ENCODE measurements at regions not wholly inside any gene's neighbourhood (a gene's known extent, or its start where the extent isn't known, plus 50 kb on each side); places are given as distances from the start of the nearest gene placed in this dataset.

DNA sequence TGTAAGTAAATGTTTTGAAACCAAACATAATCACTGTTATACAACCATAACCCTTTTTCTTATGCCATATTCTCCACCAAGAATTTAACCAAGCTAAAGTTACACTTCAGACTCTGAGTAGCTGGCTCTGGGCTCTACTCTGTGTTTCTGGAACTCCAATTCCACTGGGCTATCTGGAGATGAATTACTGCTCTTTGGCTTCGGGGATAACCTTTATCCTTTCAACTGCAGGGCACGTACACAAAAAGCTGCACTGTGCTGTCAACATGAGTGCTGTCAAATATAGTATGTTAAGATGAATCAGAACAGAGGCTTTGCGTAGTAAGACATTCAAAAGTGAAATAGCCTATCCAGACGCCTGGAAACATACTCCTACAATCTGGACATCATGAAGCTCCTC, 500.6 kb downstream of the LTN1 start:
- Histone ChIP-seq H3K4me3 (no peak overlapping the region), H3K4me1 (ENCODE audit: insufficient read depth) (no peaks in the 10 kb centered on the region), H3K79me2 (replicated peaks; ENCODE audit: insufficient read depth) (no peaks in the 10 kb centered on the region), H3K27me3 (ENCODE audit: insufficient read depth) (no peaks in the 10 kb centered on the region), H2AFZ (no peak overlapping the region), H3K36me3 (ENCODE audit: insufficient read depth) (no peaks in the 10 kb centered on the region), H3K4me2 (no peak overlapping the region), H4K20me1 (replicated peaks; ENCODE audit: insufficient read depth) (no peaks in the 10 kb centered on the region), H3K27ac (ENCODE audit: low read depth) (no peak overlapping the region), H3K9me2 (ENCODE audit: insufficient read depth) (no peaks in the 10 kb centered on the region), H3F3A (replicated peaks; ENCODE audit: low read depth) (no peaks in the 10 kb centered on the region)
- ATAC-seq (no peak), DNase-seq (ENCODE audit: low spot score) (no peak)
- no peak for TF ChIP-seq POLR2AphosphoS5 (IDR thresholded peaks at IDR 0.05; ENCODE audit: low read depth)
- TF ChIP-seq, protein P1, sequence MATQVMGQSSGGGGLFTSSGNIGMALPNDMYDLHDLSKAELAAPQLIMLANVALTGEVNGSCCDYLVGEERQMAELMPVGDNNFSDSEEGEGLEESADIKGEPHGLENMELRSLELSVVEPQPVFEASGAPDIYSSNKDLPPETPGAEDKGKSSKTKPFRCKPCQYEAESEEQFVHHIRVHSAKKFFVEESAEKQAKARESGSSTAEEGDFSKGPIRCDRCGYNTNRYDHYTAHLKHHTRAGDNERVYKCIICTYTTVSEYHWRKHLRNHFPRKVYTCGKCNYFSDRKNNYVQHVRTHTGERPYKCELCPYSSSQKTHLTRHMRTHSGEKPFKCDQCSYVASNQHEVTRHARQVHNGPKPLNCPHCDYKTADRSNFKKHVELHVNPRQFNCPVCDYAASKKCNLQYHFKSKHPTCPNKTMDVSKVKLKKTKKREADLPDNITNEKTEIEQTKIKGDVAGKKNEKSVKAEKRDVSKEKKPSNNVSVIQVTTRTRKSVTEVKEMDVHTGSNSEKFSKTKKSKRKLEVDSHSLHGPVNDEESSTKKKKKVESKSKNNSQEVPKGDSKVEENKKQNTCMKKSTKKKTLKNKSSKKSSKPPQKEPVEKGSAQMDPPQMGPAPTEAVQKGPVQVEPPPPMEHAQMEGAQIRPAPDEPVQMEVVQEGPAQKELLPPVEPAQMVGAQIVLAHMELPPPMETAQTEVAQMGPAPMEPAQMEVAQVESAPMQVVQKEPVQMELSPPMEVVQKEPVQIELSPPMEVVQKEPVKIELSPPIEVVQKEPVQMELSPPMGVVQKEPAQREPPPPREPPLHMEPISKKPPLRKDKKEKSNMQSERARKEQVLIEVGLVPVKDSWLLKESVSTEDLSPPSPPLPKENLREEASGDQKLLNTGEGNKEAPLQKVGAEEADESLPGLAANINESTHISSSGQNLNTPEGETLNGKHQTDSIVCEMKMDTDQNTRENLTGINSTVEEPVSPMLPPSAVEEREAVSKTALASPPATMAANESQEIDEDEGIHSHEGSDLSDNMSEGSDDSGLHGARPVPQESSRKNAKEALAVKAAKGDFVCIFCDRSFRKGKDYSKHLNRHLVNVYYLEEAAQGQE (IDR thresholded peaks at IDR 0.05; ENCODE audit: unreplicated experiment): no peak
- Mint-ChIP-seq H3K9me3 (no peaks in the 10 kb centered on the region), H3K4me1 (peaks cover 7% of the 10 kb centered on the region; the same call in 2 of the 3 replicates), H3K36me3 (ENCODE audit: low read depth) (no peaks in the 10 kb centered on the region), H3K27ac (no peak overlapping the region), H3K4me3 (no peak overlapping the region), H3K27me3 (ENCODE audit: insufficient read depth, low read depth, poor library complexity) (peaks cover 4% of the 10 kb centered on the region)

DNA sequence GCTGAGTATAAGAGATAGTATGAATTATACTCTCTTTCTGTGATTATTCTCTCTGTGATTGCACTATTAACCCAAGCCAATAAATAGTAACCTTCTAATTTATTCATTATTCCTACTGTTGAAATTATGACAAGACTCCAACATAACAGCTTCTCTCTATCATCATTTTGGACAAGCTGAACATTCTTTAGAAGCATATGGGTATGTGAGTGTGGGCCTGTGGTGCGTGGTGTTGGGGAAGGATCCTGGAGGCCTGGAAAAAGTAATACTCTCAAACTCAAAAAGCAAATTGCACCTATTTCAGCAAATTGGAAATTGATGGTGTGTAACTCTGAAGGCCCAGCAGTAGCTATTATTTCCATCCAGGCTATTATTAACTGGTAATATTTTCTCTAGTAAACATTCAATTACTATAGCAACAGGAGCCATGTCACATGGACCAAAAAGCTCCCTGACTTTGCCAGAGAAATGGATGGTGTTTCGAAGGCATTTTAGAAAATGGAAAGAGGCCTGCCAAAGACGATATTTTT, 502.8 kb downstream of the LTN1 start:
- Mint-ChIP-seq H3K9me3 (no peaks in the 10 kb centered on the region), H3K27me3 (ENCODE audit: insufficient read depth, low read depth, poor library complexity) (peaks cover 4% of the 10 kb centered on the region), H3K4me1 (peaks cover 7% of the 10 kb centered on the region; the same call in 2 of the 3 replicates), H3K27ac (no peak overlapping the region), H3K4me3 (no peak overlapping the region), H3K36me3 (ENCODE audit: low read depth) (no peaks in the 10 kb centered on the region)
- H3K27me3 ChIP-seq (ENCODE audit: insufficient read depth): no peaks in the 10 kb centered on the region
- no peaks in the 10 kb centered on the region; the same call in 1 of the 2 replicates for H3K9me2 ChIP-seq (ENCODE audit: insufficient read depth)
- H3F3A ChIP-seq (replicated peaks; ENCODE audit: low read depth): no peaks in the 10 kb centered on the region
- no peak overlapping the region for H2AFZ ChIP-seq
- H3K4me2 ChIP-seq: no peak overlapping the region
- no peaks in the 10 kb centered on the region for H3K79me2 ChIP-seq (replicated peaks; ENCODE audit: insufficient read depth)
- no peaks in the 10 kb centered on the region for H3K36me3 ChIP-seq (ENCODE audit: insufficient read depth)
- no peak overlapping the region for H3K27ac ChIP-seq (ENCODE audit: low read depth)
- no peak for DNase-seq (ENCODE audit: low spot score)
- ATAC-seq: no peak
- no peaks in the 10 kb centered on the region for H4K20me1 ChIP-seq (replicated peaks; ENCODE audit: insufficient read depth)
- H3K4me3 ChIP-seq: no peak overlapping the region
- H3K4me1 ChIP-seq (ENCODE audit: insufficient read depth): no peaks in the 10 kb centered on the region
- TF ChIP-seq EZH2phosphoT487 (IDR thresholded peaks at IDR 0.05; ENCODE audit: unreplicated experiment) (no peak), JUNB (IDR thresholded peaks at IDR 0.05; ENCODE audit: unreplicated experiment) (no peak), STAT1 (IDR thresholded peaks at IDR 0.05; ENCODE audit: unreplicated experiment) (no peak), ZNF114 (CRISPR knock-in tag; IDR thresholded peaks at IDR 0.05) (no peak), EZH2 (IDR thresholded peaks at IDR 0.05; ENCODE audit: low read depth, unreplicated experiment) (no peak), NANOG (IDR thresholded peaks at IDR 0.05; ENCODE audit: borderline replicate concordance) (no peak), CREB1 (CRISPR knock-in tag; IDR thresholded peaks at IDR 0.05; ENCODE audit: low read depth) (no peak), POLR2AphosphoS5 (IDR thresholded peaks at IDR 0.05; ENCODE audit: low read depth) (no peak)
- TF ChIP-seq, protein P2, sequence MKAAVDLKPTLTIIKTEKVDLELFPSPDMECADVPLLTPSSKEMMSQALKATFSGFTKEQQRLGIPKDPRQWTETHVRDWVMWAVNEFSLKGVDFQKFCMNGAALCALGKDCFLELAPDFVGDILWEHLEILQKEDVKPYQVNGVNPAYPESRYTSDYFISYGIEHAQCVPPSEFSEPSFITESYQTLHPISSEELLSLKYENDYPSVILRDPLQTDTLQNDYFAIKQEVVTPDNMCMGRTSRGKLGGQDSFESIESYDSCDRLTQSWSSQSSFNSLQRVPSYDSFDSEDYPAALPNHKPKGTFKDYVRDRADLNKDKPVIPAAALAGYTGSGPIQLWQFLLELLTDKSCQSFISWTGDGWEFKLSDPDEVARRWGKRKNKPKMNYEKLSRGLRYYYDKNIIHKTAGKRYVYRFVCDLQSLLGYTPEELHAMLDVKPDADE (IDR thresholded peaks at IDR 0.05): no peak
- TF ChIP-seq, protein P1 (IDR thresholded peaks at IDR 0.05; ENCODE audit: unreplicated experiment): no peak
- TF ChIP-seq, protein P3, sequence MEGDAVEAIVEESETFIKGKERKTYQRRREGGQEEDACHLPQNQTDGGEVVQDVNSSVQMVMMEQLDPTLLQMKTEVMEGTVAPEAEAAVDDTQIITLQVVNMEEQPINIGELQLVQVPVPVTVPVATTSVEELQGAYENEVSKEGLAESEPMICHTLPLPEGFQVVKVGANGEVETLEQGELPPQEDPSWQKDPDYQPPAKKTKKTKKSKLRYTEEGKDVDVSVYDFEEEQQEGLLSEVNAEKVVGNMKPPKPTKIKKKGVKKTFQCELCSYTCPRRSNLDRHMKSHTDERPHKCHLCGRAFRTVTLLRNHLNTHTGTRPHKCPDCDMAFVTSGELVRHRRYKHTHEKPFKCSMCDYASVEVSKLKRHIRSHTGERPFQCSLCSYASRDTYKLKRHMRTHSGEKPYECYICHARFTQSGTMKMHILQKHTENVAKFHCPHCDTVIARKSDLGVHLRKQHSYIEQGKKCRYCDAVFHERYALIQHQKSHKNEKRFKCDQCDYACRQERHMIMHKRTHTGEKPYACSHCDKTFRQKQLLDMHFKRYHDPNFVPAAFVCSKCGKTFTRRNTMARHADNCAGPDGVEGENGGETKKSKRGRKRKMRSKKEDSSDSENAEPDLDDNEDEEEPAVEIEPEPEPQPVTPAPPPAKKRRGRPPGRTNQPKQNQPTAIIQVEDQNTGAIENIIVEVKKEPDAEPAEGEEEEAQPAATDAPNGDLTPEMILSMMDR (conservative IDR thresholded peaks at IDR 0.05; ENCODE audit: low read depth in 2 of 2): no peak

Measured in GM23338 (cell line).